OCI-LY7 (cell line): ENCODE measurements at regions not wholly inside any gene's neighbourhood (a gene's known extent, or its start where the extent isn't known, plus 50 kb on each side); places are given as distances from the start of the nearest gene placed in this dataset.

Source experiments
- BruUV-seq: library from RNA; stranded (reverse); fragments of 400-500 nt; replicated peaks from 2 replicates; lab custom pipeline; 2021; lab: Mats Ljungman, UMichigan
- CTCF ChIA-PET: fragments of 300-600 bp; sonication (Branson Sonifier 250); formaldehyde crosslinking; loops from one replicate; lab custom pipeline; 2022; ENCODE audit warnings: antibody characterized with exemption; ENCODE audit not compliant: unreplicated experiment; lab: Charles Lee
- POLR2A ChIA-PET: fragments of 300-600 bp; sonication (Branson Sonifier 250); formaldehyde crosslinking; loops from one replicate; lab custom pipeline; 2022; ENCODE audit warnings: antibody characterized with exemption; lab: Charles Lee
- DNase-seq: peaks from one replicate; pipeline ENCODE4 v3.0.0-alpha.2; 2015; ENCODE audit warnings: low spot score
- H2AFZ ChIP-seq: fragments of 200-600 bp; sonication (generic), shearing (Covaris generic); 2 replicates; pipeline ENCODE4 v1.6.1; 2014; ENCODE audit warnings: mild to moderate bottlenecking, antibody characterized with exemption, low read length, moderate library complexity
- H3K27ac ChIP-seq: fragments of 200-600 bp; sonication (generic); 2 replicates; pipeline ENCODE4 v1.5.1; 2014; ENCODE audit warnings: mixed run types, low read depth, mild to moderate bottlenecking, moderate library complexity, low read length, inconsistent platforms; ENCODE audit not compliant: poor library complexity, severe bottlenecking
- H3K36me3 ChIP-seq: fragments of 200-600 bp; sonication (generic); 2 replicates; pipeline ENCODE4 v1.6.1; 2014; ENCODE audit warnings: mild to moderate bottlenecking, antibody characterized with exemption, low read length, moderate library complexity, mixed read lengths; ENCODE audit not compliant: insufficient read depth
- H3K4me1 ChIP-seq: fragments of 200-600 bp; sonication (generic); 2 replicates; pipeline ENCODE4 v1.5.1; 2014; ENCODE audit warnings: mild to moderate bottlenecking, low read length; ENCODE audit not compliant: insufficient read depth, poor library complexity, severe bottlenecking
- H3K4me2 ChIP-seq: fragments of 200-600 bp; sonication (generic); 2 replicates; pipeline ENCODE4 v1.6.1; 2014; ENCODE audit warnings: mild to moderate bottlenecking, low read length
- H3K4me3 ChIP-seq: fragments of 200-600 bp; sonication (generic); 2 replicates; pipeline ENCODE4 v1.5.1; 2014; ENCODE audit warnings: mild to moderate bottlenecking, low read depth, low read length; ENCODE audit not compliant: poor library complexity, severe bottlenecking
- H3K79me2 ChIP-seq: fragments of 200-600 bp; sonication (generic); 2 replicates; pipeline ENCODE4 v1.6.1; 2016; ENCODE audit warnings: low read depth, mild to moderate bottlenecking, low read length, moderate library complexity, mixed read lengths; ENCODE audit not compliant: insufficient read depth
- H3K9me2 ChIP-seq: fragments of 200-600 bp; sonication (generic); 2 replicates; pipeline ENCODE4 v1.6.1; 2016; ENCODE audit warnings: mild to moderate bottlenecking, low read length, mixed read lengths; ENCODE audit not compliant: insufficient read depth
- H3K9me3 ChIP-seq: fragments of 200-600 bp; sonication (generic); 2 replicates; pipeline ENCODE4 v1.6.1; 2014; ENCODE audit warnings: mild to moderate bottlenecking, mixed run types, low read length, mixed read lengths
- H4K20me1 ChIP-seq: fragments of 200-600 bp; sonication (generic); 2 replicates; pipeline ENCODE4 v1.6.1; 2014; ENCODE audit warnings: mild to moderate bottlenecking, antibody characterized with exemption, low read length, moderate library complexity, mixed read lengths; ENCODE audit not compliant: insufficient read depth
- CTCF ChIP-seq: fragments of 200-600 bp; sonication (generic); conservative IDR thresholded peaks from 2 replicates; pipeline ENCODE4 v1.5.1; 2014; ENCODE audit warnings: mild to moderate bottlenecking, antibody characterized with exemption, low read length, moderate library complexity, mixed read lengths
- EZH2phosphoT487 ChIP-seq: fragments of 200-600 bp; sonication (generic); IDR thresholded peaks from 2 replicates; pipeline ENCODE4 v1.6.1; 2018; ENCODE audit warnings: low read depth, borderline replicate concordance, mild to moderate bottlenecking, mixed run types, antibody characterized with exemption, low read length, moderate library complexity, mixed read lengths
- intact Hi-C: fragments of 100-400 bp; cut with micrococcal nuclease; formaldehyde crosslinking; loops from one replicate; pipeline ENCODE4 v1.10.0; 2022; ENCODE audit not compliant: unreplicated experiment

- Histone ChIP-seq H3K4me3 (peak overlapping the region; percentile 37), H3K36me3 (no peaks in the 10 kb centered on the region), H3K9me3 (no peaks in the 10 kb centered on the region), H4K20me1 (no peaks in the 10 kb centered on the region), H3K9me2 (no peaks in the 10 kb centered on the region), H3K4me1 (peaks cover 38% of the 10 kb centered on the region), H3K27ac (peak overlapping the region; percentile 16), H3K4me2 (peak overlapping the region; percentile 72), H3K79me2 (no peaks in the 10 kb centered on the region), H2AFZ (peak overlapping the region; percentile 71)
- no TSS peak for BruUV-seq
- CTCF ChIA-PET, result interaction anchor here (0.6 kb wide), 1 partner anchor 50 kb away, joined by 3 read pairs; no protein-coding TSS in a partner anchor
- peak; percentile 79 for DNase-seq
- TF ChIP-seq CTCF, result no peak
- no peak for TF ChIP-seq EZH2phosphoT487
- intact Hi-C loops, result no loop called here
- POLR2A ChIA-PET, result no interaction called here
These were observed 94.6 kb upstream of the LGALSL start for GRCh38 chr2:64359171-64359891.

GRCh38 chr2:64359892-64360657, 93.9 kb upstream of the LGALSL start:
- no TSS peak for BruUV-seq
- Histone ChIP-seq H3K4me1 (peaks cover 39% of the 10 kb centered on the region), H2AFZ (peak overlapping the region; percentile 71), H3K27ac (peak overlapping the region; percentile 16), H3K9me3 (no peaks in the 10 kb centered on the region), H3K79me2 (no peaks in the 10 kb centered on the region), H4K20me1 (no peaks in the 10 kb centered on the region), H3K36me3 (no peaks in the 10 kb centered on the region), H3K4me3 (peak overlapping the region; percentile 37), H3K4me2 (peak overlapping the region; percentile 72), H3K9me2 (no peaks in the 10 kb centered on the region)
- TF ChIP-seq EZH2phosphoT487, result no peak
- 0 out of 2 replicates have a peak, but pooled peaks have one; percentile 15 for TF ChIP-seq CTCF
- ChIA-PET POLR2A (interaction anchor here (0.8 to 1.7 kb wide), 3 partner anchors 14 to 94 kb away, joined by 3 read pairs; partner anchors contain the start of gene LGALSL), CTCF (interaction anchor here (0.6 to 1.4 kb wide), 2 partner anchors 29 to 49 kb away, joined by 3 to 6 read pairs; no protein-coding TSS in a partner anchor)
- intact Hi-C loops, result no loop called here
- DNase-seq, result peak; percentile 50
